HepG2 (cell line): ENCODE measurements at regions not wholly inside any gene's neighbourhood (a gene's known extent, or its start where the extent isn't known, plus 50 kb on each side); places are given as distances from the start of the nearest gene placed in this dataset.
A peak's percentile ranks its signal among the peaks of the same experiment; 100 is the strongest.

Source experiments
- ATAC-seq: fragments of 200-7000 bp; cut with Tn5 transposase; 3 replicates; pipeline ENCODE4 v1.9.1; 2020; ENCODE audit warnings: mild to moderate bottlenecking, moderate library complexity
- BruUV-seq: library from RNA; stranded (reverse); fragments of 400-500 nt; replicated peaks from 2 replicates; lab custom pipeline; 2021; lab: Mats Ljungman, UMichigan
- CTCF ChIA-PET: fragments of 300-600 bp; formaldehyde crosslinking; extraction: SDS; loops from one replicate; lab custom pipeline; 2021; ENCODE audit warnings: low total read pairs, inconsistent platforms, low intra/inter-chr PET ratio; lab: Yijun Ruan, JAX
- POLR2A ChIA-PET: fragments of 350-600 bp; sonication (Branson Sonifier 250); formaldehyde crosslinking; loops from one replicate; lab custom pipeline; 2020; ENCODE audit warnings: antibody characterized with exemption, inconsistent platforms; lab: Yijun Ruan, JAX
- DNase-seq: peaks from one replicate; pipeline ENCODE4 v3.0.0-alpha.2; 2015; ENCODE audit warnings: low spot score
- FAIRE-seq: peaks from 3 replicates; lab custom pipeline; 2011; peaks lifted over from hg19 to GRCh38; lab: Jason Lieb, UNC
- H2AFZ ChIP-seq: one replicate; pipeline ENCODE4 v1.6.1; 2011; ENCODE audit warnings: low read length, inconsistent platforms
- H3K27ac ChIP-seq: fragments of 300-600 bp; 3 replicates; pipeline ENCODE4 v1.8.0; 2011; ENCODE audit warnings: mixed run types, mild to moderate bottlenecking, mixed read lengths, low read length, inconsistent platforms; ENCODE audit not compliant: insufficient read depth; ENCODE audit errors: extremely low read length
- H3K27me3 ChIP-seq, 2 experiments: fragments of 200-600 bp in 1 of 2; 2 replicates in 1 of 2; 3 replicates in 1 of 2; pipeline versions ENCODE4 v1.6.0 to v1.8.0; 2011; ENCODE audit warnings: low read length in 2 of 2, mild to moderate bottlenecking in 2 of 2, moderate library complexity in 2 of 2, inconsistent platforms in 1 of 2; ENCODE audit not compliant: insufficient read depth in 2 of 2, control insufficient read depth in 1 of 2
- H3K36me3 ChIP-seq, 2 experiments: fragments of 200-600 bp in 1 of 2; replicated peaks in 1 of 2; 2 replicates in 1 of 2; 3 replicates in 1 of 2; pipeline versions ENCODE4 v1.5.1 to v1.8.0; 2011; ENCODE audit warnings: low read length in 2 of 2, inconsistent platforms in 1 of 2; ENCODE audit not compliant: insufficient read depth in 2 of 2, control insufficient read depth in 1 of 2
- H3K4me1 ChIP-seq: 2 replicates; pipeline ENCODE4 v1.5.1; 2012; ENCODE audit warnings: low read length, inconsistent platforms; ENCODE audit not compliant: insufficient read depth
- H3K4me2 ChIP-seq: 2 replicates; pipeline ENCODE4 v1.6.0; 2011; ENCODE audit warnings: low read depth, low read length, inconsistent platforms
- H3K4me3 ChIP-seq, 3 experiments: fragments of 200-600 bp in 1 of 3; sonication (generic), shearing (Covaris generic) in 1 of 3; replicated peaks in 1 of 3; 2 replicates each; pipeline ENCODE4 v1.5.1; 2011 to 2016; ENCODE audit warnings: low read length in 3 of 3, inconsistent platforms in 2 of 3, low read depth in 2 of 3, mild to moderate bottlenecking in 2 of 3, control low read depth in 1 of 3, mixed read lengths in 1 of 3; ENCODE audit not compliant: insufficient read depth in 1 of 3
- H3K79me2 ChIP-seq: one replicate; pipeline ENCODE4 v1.6.1; 2011; ENCODE audit warnings: low read length, inconsistent platforms; ENCODE audit not compliant: insufficient read depth
- H3K9ac ChIP-seq: 2 replicates; pipeline ENCODE4 v1.6.0; 2011; ENCODE audit warnings: mild to moderate bottlenecking, low read depth, low read length, inconsistent platforms; ENCODE audit not compliant: insufficient read depth
- H3K9me3 ChIP-seq: 2 replicates; pipeline ENCODE4 v1.5.1; 2012; ENCODE audit warnings: mild to moderate bottlenecking, low read length
- H4K20me1 ChIP-seq: 2 replicates; pipeline ENCODE4 v1.6.0; 2011; ENCODE audit warnings: inconsistent platforms, mild to moderate bottlenecking, low read length, moderate library complexity; ENCODE audit not compliant: insufficient read depth
- ATRX ChIP-seq: sonication (generic); formaldehyde crosslinking; IDR thresholded peaks from 2 replicates; pipeline ENCODE4 v1.4.0; 2020; ENCODE audit warnings: missing genetic modification reagents, borderline replicate concordance
- BHLHE40 ChIP-seq: IDR thresholded peaks from 2 replicates; pipeline ENCODE4 v1.6.1; 2011; ENCODE audit warnings: low read length, improper control_type of control experiment
- CEBPB ChIP-seq: IDR thresholded peaks from 2 replicates; pipeline ENCODE4 v1.6.1; 2011; ENCODE audit warnings: low read depth, low read length, improper control_type of control experiment, borderline replicate concordance
- CEBPG ChIP-seq: IDR thresholded peaks from 2 replicates; pipeline ENCODE4 v1.6.1; 2016
- HNF4A ChIP-seq: sonication (generic); formaldehyde crosslinking; IDR thresholded peaks from 2 replicates; pipeline ENCODE4 v1.4.0; 2020; ENCODE audit warnings: missing genetic modification reagents
- PAF1 ChIP-seq: IDR thresholded peaks from 2 replicates; pipeline ENCODE4 v1.6.1; 2016; ENCODE audit warnings: missing genetic modification reagents, missing compliant biosample characterization
- RARA ChIP-seq: IDR thresholded peaks from 2 replicates; pipeline ENCODE4 v1.6.1; 2016; ENCODE audit warnings: missing genetic modification reagents, missing compliant biosample characterization
- SALL2 ChIP-seq: sonication (generic); formaldehyde crosslinking; IDR thresholded peaks from 2 replicates; pipeline ENCODE4 v1.8.1; 2023; ENCODE audit warnings: mild to moderate bottlenecking, missing genetic modification reagents, inconsistent platforms
- ZNF263 ChIP-seq: sonication (generic); formaldehyde crosslinking; IDR thresholded peaks from 2 replicates; pipeline ENCODE4 v1.4.0; 2020; ENCODE audit warnings: missing genetic modification reagents
- ZNF644 ChIP-seq: IDR thresholded peaks from 2 replicates; pipeline ENCODE4 v1.6.1; 2016; ENCODE audit warnings: low read depth
- WGBS: methylation state at CpG from one replicate; pipeline ENCODE4 v1.1.6; 2017; ENCODE audit warnings: low lambda C conversion rate; 5-methylcytosine and 5-hydroxymethylcytosine counted together
- in situ Hi-C: cut with HindIII; loops from 2 replicates; pipeline ENCODE4 v1.10.0; 2017; ENCODE audit warnings: low pct_unique_long_range_greater_than_20kb; ENCODE audit not compliant: extremely low pct_ligation_motif_present
- intact Hi-C: fragments of 100-400 bp; cut with micrococcal nuclease; formaldehyde crosslinking; loops from one replicate; pipeline ENCODE4 v1.10.0; 2022; ENCODE audit not compliant: unreplicated experiment
- TF ChIP-seq, protein P1 (sequence below): sonication (generic); formaldehyde crosslinking; IDR thresholded peaks from 2 replicates; pipeline ENCODE4 v1.8.0; 2022; ENCODE audit warnings: missing genetic modification reagents, mild to moderate bottlenecking, moderate library complexity, borderline replicate concordance
- TF ChIP-seq, protein P2 (sequence below): sonication (generic); formaldehyde crosslinking; IDR thresholded peaks from 2 replicates; pipeline ENCODE4 v1.5.1; 2020; ENCODE audit warnings: mild to moderate bottlenecking, moderate library complexity, missing genetic modification reagents
- TF ChIP-seq, protein P3 (sequence below), 2 experiments: IDR thresholded peaks; 2 replicates each; pipeline ENCODE4 v1.6.1; 2011 to 2012; ENCODE audit warnings: low read length in 2 of 2, borderline replicate concordance in 1 of 2, low read depth in 1 of 2, mild to moderate bottlenecking in 1 of 2, moderate library complexity in 1 of 2
- TF ChIP-seq, protein P4 (sequence below): IDR thresholded peaks from 2 replicates; pipeline ENCODE4 v1.6.1; 2012; ENCODE audit warnings: inconsistent platforms

DNA sequence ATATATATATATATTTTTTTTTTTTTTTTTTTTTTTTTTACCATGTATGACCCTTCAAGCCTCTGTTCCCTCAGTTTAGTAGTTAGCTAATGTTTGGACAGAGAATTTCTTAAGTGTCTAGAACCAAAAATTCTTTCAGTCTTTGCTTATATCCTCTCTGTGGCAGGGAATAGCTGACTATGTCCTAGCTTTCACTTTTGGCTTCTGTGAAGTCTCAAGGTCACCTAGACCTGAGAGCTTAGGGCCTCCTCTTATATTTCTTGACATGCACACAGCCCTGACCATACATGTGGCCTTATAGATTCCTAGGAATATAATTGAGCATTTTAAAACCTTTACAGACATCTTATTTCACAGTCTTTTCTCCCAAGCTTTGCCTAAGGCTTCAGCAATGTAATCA is 930.8 kb upstream of the CDH9 start (continued):
- TF ChIP-seq, protein P1, sequence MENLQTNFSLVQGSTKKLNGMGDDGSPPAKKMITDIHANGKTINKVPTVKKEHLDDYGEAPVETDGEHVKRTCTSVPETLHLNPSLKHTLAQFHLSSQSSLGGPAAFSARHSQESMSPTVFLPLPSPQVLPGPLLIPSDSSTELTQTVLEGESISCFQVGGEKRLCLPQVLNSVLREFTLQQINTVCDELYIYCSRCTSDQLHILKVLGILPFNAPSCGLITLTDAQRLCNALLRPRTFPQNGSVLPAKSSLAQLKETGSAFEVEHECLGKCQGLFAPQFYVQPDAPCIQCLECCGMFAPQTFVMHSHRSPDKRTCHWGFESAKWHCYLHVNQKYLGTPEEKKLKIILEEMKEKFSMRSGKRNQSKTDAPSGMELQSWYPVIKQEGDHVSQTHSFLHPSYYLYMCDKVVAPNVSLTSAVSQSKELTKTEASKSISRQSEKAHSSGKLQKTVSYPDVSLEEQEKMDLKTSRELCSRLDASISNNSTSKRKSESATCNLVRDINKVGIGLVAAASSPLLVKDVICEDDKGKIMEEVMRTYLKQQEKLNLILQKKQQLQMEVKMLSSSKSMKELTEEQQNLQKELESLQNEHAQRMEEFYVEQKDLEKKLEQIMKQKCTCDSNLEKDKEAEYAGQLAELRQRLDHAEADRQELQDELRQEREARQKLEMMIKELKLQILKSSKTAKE (CRISPR knock-in tag): no peak
- no peak for TF ChIP-seq ATRX
- TF ChIP-seq, protein P2, sequence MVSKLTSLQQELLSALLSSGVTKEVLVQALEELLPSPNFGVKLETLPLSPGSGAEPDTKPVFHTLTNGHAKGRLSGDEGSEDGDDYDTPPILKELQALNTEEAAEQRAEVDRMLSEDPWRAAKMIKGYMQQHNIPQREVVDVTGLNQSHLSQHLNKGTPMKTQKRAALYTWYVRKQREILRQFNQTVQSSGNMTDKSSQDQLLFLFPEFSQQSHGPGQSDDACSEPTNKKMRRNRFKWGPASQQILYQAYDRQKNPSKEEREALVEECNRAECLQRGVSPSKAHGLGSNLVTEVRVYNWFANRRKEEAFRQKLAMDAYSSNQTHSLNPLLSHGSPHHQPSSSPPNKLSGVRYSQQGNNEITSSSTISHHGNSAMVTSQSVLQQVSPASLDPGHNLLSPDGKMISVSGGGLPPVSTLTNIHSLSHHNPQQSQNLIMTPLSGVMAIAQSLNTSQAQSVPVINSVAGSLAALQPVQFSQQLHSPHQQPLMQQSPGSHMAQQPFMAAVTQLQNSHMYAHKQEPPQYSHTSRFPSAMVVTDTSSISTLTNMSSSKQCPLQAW (CRISPR knock-in tag): no peak
- TF ChIP-seq SALL2 (CRISPR knock-in tag): no peak
- TF ChIP-seq RARA (CRISPR knock-in tag): no peak

DNA sequence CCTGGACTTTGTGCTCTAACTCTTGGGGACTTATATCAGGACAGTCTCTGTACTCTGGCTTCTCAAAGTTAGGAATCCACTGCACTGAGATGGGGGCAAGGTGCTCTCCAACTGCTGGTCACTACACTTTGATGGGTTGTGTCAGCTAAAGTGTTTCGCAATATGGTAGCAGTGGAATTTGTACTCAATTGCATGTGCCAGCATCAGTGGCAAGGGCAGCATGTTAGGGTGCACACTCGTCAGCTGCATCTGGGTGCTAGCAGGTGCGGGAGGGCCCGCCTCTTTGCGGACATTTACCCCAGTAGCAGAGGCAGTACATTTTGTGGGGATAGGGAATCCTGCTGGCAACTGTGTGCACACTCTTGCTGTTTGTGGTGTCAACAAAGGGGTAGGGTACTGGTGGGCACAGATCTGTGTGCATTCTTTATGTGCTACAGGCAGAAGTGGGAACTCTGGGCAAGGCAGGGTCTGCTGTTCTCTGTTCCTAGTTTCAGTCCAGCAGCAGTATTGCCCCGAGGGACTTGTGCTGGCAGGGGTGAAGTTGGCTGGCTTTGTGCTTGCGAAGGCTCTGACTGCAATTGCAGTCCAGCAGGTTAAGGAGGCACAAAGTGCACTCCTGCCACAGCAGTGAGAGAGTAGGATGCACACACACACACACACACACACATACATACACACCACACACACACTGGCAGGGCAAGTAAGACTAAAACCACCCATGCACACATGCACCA is 924.8 kb upstream of the CDH9 start:
- H3K4me2 ChIP-seq: no peak overlapping the region
- no peak overlapping the region for H3K27ac ChIP-seq
- ATAC-seq: peak; percentile 63
- ChIA-PET POLR2A (no interaction called here), CTCF (no interaction called here)
- H2AFZ ChIP-seq: no peak overlapping the region
- TF ChIP-seq CEBPG (CRISPR knock-in tag) (peak; percentile 56; the same call in 1 of the 2 replicates), PAF1 (no peak), CEBPB (peak; percentile 93), ZNF644 (CRISPR knock-in tag) (0 out of 2 replicates have a peak, but pooled peaks have one; percentile 16), BHLHE40 (peak; percentile 47; the same call in 1 of the 2 replicates), HNF4A (CRISPR knock-in tag) (peak; percentile 71), ZNF263 (CRISPR knock-in tag) (no peak)
- TF ChIP-seq, protein P3, sequence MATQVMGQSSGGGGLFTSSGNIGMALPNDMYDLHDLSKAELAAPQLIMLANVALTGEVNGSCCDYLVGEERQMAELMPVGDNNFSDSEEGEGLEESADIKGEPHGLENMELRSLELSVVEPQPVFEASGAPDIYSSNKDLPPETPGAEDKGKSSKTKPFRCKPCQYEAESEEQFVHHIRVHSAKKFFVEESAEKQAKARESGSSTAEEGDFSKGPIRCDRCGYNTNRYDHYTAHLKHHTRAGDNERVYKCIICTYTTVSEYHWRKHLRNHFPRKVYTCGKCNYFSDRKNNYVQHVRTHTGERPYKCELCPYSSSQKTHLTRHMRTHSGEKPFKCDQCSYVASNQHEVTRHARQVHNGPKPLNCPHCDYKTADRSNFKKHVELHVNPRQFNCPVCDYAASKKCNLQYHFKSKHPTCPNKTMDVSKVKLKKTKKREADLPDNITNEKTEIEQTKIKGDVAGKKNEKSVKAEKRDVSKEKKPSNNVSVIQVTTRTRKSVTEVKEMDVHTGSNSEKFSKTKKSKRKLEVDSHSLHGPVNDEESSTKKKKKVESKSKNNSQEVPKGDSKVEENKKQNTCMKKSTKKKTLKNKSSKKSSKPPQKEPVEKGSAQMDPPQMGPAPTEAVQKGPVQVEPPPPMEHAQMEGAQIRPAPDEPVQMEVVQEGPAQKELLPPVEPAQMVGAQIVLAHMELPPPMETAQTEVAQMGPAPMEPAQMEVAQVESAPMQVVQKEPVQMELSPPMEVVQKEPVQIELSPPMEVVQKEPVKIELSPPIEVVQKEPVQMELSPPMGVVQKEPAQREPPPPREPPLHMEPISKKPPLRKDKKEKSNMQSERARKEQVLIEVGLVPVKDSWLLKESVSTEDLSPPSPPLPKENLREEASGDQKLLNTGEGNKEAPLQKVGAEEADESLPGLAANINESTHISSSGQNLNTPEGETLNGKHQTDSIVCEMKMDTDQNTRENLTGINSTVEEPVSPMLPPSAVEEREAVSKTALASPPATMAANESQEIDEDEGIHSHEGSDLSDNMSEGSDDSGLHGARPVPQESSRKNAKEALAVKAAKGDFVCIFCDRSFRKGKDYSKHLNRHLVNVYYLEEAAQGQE (IDR thresholded peaks at IDR 0.05; ENCODE audit: borderline replicate concordance in 1 of 2, low read depth in 1 of 2, low read length in 2 of 2): peak in 1 of 2 experiments; percentile 26; a peak in 1 of 4 replicates
- TF ChIP-seq, protein P4, sequence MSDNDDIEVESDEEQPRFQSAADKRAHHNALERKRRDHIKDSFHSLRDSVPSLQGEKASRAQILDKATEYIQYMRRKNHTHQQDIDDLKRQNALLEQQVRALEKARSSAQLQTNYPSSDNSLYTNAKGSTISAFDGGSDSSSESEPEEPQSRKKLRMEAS: peak; percentile 43; the same call in 1 of the 2 replicates
- 0% methylated on average over 2 of the region's 7 CpGs for WGBS
- no peak for FAIRE-seq
- no peaks in the 10 kb centered on the region for H3K36me3 ChIP-seq
- H3K79me2 ChIP-seq: no peaks in the 10 kb centered on the region
- peaks cover 4% of the 10 kb centered on the region; the same call in 1 of the 2 replicates for H3K4me1 ChIP-seq
- no peak overlapping the region for H3K4me3 ChIP-seq
- DNase-seq: peak; percentile 8
- no peaks in the 10 kb centered on the region for H3K27me3 ChIP-seq
- intact Hi-C loops: no loop called here
- no peaks in the 10 kb centered on the region for H3K9me3 ChIP-seq
- no peaks in the 10 kb centered on the region for H4K20me1 ChIP-seq
- in situ Hi-C loops: no loop called here
- no TSS peak for BruUV-seq
- no peak overlapping the region for H3K9ac ChIP-seq
